HCT116 (cell line): ENCODE measurements at regions not wholly inside any gene's neighbourhood (a gene's known extent, or its start where the extent isn't known, plus 50 kb on each side); places are given as distances from the start of the nearest gene placed in this dataset.

Experiments used
- CBX3 ChIP-seq: IDR thresholded peaks from 2 replicates; pipeline ENCODE4 v1.6.1; 2012; ENCODE audit warnings: low read depth
- CEBPB ChIP-seq: IDR thresholded peaks from 2 replicates; pipeline ENCODE4 v1.6.1; 2012; ENCODE audit warnings: low read depth
- CTCF ChIP-seq, 3 experiments: fragments of 200-600 bp in 1 of 3; sonication (generic) in 1 of 3; IDR thresholded peaks in 2 of 3; conservative IDR thresholded peaks in 1 of 3; 2 replicates each; pipeline ENCODE4 v1.5.1; 2012 to 2017; ENCODE audit warnings: low read depth in 2 of 3, low read length in 2 of 3, antibody characterized with exemption in 1 of 3, borderline replicate concordance in 1 of 3, control low read depth in 1 of 3, mild to moderate bottlenecking in 1 of 3, mixed read lengths in 1 of 3, mixed run types in 1 of 3, moderate library complexity in 1 of 3; ENCODE audit not compliant: insufficient read depth in 1 of 3
- EZH2 ChIP-seq: fragments of 200-600 bp; sonication (generic); IDR thresholded peaks from 2 replicates; pipeline ENCODE4 v1.6.1; 2017; ENCODE audit warnings: antibody characterized with exemption, mixed run types
- FOSL1 ChIP-seq: IDR thresholded peaks from 2 replicates; pipeline ENCODE4 v1.6.1; 2012; ENCODE audit warnings: low read depth
- POLR2A ChIP-seq: IDR thresholded peaks from 2 replicates; pipeline ENCODE4 v1.7.0; 2011; ENCODE audit warnings: borderline replicate concordance; ENCODE audit not compliant: insufficient read depth, insufficient read length; ENCODE audit errors: extremely low read depth
- POLR2AphosphoS5 ChIP-seq: IDR thresholded peaks from 2 replicates; pipeline ENCODE4 v1.6.1; 2011; ENCODE audit warnings: mild to moderate bottlenecking, low read depth, low read length, moderate library complexity
- SIN3A ChIP-seq: IDR thresholded peaks from 2 replicates; pipeline ENCODE4 v1.6.1; 2012; ENCODE audit warnings: low read depth
- SP1 ChIP-seq: IDR thresholded peaks from 2 replicates; pipeline ENCODE4 v1.6.1; 2012; ENCODE audit warnings: low read depth
- SRF ChIP-seq: IDR thresholded peaks from 2 replicates; pipeline ENCODE4 v1.6.1; 2012; ENCODE audit warnings: low read depth
- ZNF274 ChIP-seq: fragments of 200-500 bp; sonication (Bioruptor generic); IDR thresholded peaks from 2 replicates; pipeline ENCODE4 v1.6.1; 2014; ENCODE audit warnings: mild to moderate bottlenecking, low read depth, low read length, inconsistent platforms
- TF ChIP-seq, protein P1 (sequence below): IDR thresholded peaks from 2 replicates; pipeline ENCODE4 v1.6.1; 2012
- TF ChIP-seq, protein P2 (sequence below): IDR thresholded peaks from 2 replicates; pipeline ENCODE4 v1.6.1; 2011; ENCODE audit warnings: mild to moderate bottlenecking, low read length, moderate library complexity; ENCODE audit not compliant: insufficient replicate concordance; ENCODE audit errors: extremely low read depth

GRCh38 chr6:82022614-82023129, 224.9 kb downstream of the IBTK start (continued):
- TF ChIP-seq, protein P1, sequence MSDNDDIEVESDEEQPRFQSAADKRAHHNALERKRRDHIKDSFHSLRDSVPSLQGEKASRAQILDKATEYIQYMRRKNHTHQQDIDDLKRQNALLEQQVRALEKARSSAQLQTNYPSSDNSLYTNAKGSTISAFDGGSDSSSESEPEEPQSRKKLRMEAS, result peak; percentile 41; the same call in 1 of the 2 replicates
- TF ChIP-seq CBX3 (0 out of 2 replicates have a peak, but pooled peaks have one; percentile 47), POLR2AphosphoS5 (no peak), CTCF (IDR thresholded peaks at IDR 0.05 in 2 of 3, conservative IDR thresholded peaks at IDR 0.05 in 1 of 3; ENCODE audit: borderline replicate concordance in 1 of 3, insufficient read depth in 1 of 3, low read depth in 2 of 3, low read length in 2 of 3) (no peak), SP1 (peak; percentile 72), CEBPB (peak; percentile 75), ZNF274 (no peak), SRF (no peak), POLR2A (no peak), SIN3A (no peak), EZH2 (no peak), FOSL1 (peak; percentile 94)
- TF ChIP-seq, protein P2, sequence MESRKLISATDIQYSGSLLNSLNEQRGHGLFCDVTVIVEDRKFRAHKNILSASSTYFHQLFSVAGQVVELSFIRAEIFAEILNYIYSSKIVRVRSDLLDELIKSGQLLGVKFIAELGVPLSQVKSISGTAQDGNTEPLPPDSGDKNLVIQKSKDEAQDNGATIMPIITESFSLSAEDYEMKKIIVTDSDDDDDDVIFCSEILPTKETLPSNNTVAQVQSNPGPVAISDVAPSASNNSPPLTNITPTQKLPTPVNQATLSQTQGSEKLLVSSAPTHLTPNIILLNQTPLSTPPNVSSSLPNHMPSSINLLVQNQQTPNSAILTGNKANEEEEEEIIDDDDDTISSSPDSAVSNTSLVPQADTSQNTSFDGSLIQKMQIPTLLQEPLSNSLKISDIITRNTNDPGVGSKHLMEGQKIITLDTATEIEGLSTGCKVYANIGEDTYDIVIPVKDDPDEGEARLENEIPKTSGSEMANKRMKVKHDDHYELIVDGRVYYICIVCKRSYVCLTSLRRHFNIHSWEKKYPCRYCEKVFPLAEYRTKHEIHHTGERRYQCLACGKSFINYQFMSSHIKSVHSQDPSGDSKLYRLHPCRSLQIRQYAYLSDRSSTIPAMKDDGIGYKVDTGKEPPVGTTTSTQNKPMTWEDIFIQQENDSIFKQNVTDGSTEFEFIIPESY, result no peak
- TF ChIP-seq, all 23 proteins: peak for 9
